ENCODE measurements at regions not wholly inside any gene's neighbourhood (a gene's known extent, or its start where the extent isn't known, plus 50 kb on each side); places are given as distances from the start of the nearest gene placed in this dataset.

DNA sequence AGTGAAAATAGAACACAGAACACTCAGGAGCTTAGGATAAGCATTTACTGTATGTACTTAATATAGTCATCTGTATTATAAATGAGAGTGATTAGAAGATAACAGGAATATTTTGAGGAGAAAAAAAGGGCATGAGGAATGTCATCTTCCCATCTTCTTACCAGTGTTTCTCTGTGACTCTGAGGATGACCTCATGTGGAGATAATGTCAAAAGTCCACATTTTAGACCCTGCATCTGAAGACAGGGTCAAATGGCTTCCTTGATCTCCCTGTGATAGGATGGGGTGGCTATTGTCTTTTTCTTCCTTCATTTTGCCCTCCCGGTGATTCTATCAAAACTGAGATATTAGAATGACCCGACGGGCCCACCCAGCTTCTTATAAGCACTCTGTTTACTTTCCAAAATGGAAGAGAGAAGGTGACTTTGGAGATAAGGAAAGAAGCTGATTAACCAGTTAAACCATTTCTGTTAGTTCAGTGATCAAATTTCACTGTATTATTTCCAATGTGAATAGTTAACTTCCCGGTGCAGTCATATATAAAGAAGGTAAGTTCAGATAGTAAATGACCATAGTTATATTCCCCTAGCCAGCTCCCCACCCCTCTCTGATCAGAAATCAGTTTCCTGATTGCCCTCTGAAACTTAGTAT is 115.7 kb upstream of the SALL4 start:
- DNase-seq, result no peak

DNA sequence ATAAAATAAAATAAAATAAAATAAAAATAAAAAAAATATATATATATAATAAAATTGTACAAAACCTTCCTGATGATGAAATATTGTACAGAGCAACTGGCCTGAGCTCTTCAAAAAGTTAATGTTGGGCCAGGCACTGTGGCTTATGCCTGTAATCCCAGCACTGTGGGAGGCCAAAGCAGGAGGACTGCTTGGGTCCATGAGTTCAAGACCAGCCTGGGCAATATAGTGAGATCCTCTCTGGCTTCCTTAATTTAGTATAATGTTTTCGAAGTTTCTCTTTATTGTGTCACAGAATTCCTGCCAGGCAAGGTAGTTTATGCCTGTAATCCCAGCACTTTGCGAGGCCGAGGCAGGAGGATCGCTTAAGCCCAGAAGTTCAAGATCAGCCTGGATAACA is 113.9 kb upstream of the SALL4 start:
- DNase-seq, result no peak

DNA sequence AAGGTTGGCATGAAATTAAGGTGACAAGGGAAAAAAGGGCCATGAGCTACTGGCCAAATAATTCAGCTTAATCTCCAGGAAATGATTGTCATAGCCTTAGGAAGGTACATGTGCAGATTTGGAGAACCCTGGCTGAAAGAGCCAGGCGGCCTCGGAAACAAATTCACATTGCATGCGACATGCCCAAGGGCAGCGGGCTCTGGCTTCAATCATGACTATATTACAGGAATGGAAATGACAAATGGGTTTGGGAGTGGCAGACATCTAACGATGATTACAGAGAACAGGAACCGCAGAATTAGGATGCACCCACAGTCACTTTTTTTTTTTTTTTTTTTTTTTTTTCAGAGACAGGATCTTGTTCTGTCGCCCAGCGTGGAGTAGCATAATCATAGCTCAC is 112.4 kb upstream of the SALL4 start:
- no peak for DNase-seq

DNA sequence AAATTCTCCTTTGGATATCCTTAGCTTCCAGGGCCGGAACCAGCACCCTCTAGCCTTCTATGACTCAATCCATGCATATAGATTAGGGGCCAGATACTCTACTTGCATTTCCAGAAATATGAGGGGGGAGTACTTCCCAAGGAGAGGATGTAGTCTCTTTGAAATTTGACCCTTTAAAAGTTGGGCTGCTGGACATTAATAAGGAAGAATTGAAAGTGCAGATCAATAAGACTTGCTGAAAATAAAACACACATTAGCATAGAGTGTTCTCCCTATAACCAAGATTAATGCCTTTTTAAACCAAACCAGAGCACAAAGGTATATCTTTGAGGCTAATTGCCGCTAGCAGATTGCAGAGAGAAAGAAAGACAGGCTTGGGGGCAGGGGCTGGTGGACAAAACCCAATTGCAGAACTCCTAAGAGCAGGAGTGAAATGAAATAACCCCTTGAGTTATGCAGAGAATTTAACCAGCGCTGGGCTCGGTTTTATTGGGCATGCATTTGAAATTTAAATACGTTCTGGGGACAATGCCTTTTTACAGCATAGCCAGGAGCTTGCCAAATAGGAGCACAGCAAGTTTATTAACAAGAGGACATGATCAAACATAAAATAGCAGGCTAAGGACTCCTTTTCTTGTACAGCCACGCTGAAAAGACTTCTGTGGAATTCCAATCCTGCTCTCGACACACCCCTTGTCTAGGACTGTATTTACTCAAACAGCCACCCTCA is 108.2 kb upstream of the SALL4 start:
- no peak for DNase-seq

DNA sequence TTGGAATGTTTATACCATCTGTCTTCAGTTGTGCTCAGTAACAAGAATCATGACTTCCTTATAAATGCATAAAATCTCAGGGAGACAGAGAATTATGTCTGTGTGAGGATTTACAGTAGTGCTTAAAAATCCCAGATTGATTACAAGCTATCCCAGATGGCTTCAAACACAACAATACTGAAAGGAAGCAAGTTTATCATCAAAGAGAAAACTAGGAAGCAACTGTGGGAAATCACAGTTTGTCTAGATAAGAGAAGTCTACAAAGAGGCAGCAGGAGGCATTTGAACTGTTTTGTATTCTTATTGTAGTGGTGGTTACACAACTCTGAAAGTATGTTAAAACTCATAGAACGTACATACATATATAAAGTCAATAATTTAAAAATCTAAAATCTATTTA is 104.4 kb upstream of the SALL4 start:
- DNase-seq, result no peak

DNA sequence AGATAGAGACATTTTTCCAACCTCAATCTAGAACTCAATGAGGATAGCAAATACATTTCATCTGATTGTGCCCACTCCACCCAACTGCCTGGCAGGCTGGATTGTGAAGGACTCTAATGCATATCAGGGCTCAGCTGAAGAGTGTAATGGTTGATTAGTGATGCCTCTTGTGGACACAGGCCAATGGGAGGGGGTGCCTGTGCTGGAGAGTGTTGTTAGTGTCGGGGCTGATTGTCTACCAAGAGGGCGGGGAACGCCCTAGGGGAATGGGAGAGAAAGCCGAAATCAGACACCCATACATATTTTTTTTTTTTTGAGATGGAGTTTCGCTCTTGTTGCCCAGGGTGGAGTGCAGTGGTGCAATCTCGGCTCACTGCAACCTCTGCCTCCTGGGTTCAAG is 103.7 kb upstream of the SALL4 start:
- no peak for DNase-seq

DNA sequence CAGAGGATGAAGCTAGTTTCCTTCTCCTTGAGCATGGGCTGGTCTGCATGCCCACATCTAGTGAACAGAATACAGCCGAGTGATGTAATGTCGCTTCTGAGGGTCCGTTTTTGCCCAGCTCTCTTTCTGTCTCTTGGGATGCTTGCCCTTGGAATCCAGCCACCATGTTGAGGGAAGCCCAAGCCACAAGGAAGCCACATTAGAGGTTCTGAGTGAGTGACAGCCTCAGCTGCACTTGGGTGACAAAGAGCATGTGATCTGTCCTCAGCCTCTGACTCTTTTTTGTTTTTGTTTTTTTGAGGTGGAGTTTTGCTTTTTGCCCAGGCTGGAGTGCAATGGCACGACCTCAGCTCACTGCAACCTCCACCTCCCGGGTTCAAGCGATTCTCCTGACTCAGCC is 100.6 kb upstream of the SALL4 start:
- DNase-seq, result no peak

DNA sequence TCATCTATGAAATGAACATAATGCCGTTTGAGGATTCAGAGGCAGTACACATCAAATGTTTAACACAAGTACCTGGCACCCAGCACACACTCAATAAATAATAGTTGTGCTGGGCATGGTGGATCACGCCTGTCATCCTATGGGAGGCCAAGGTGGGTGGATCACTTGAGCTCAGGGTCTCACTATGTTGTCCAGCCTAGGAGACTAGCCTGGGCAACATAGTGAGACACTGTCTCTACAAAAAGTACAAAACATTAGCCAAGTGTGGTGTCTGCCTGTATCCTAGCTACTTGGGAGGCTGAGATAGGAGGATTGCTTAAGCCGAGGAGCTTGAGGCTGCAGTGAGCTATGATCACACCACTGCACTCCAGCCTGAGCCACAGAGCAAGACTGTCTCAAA is 98.1 kb upstream of the SALL4 start:
- DNase-seq, result no peak

DNA sequence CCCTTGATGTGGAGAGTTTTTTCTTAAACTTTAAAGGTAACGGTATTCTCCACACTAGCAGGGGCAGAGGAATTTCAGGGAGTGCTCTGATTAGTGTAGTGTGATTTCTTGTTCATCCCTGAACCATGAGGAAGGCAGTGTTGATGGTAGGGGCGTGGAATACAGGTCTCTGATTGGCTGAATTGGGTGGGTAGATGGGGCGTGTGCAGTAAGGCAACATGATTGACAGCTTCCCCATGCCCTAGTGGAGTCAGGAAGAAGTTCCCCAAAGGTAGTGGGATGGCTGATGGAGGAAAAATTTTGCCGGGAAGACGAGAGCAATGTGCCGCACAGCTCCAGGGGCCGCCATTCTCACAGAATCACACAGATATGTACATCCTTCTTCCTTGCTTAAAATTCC is 97.4 kb upstream of the SALL4 start:
- DNase-seq, result no peak

DNA sequence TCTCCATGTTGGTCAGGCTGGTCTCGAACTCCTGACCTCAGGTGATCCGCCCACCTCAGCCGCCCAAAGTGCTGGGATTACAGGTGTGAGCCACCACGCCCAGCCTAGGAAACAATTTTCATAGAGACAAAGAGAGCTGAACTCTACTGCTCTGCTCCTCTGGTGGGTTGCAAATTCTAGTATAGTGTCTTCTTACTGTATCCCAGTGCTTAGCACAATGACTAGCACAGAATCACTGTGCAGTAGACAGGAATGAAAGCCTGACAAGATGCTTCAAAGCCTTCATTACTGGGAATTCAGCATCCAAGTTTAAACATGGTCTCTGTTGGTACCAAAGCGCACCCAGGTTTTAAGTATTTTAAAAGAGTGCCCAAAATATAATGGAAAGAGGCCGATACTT is 96.5 kb upstream of the SALL4 start:
- no peak for DNase-seq

DNA sequence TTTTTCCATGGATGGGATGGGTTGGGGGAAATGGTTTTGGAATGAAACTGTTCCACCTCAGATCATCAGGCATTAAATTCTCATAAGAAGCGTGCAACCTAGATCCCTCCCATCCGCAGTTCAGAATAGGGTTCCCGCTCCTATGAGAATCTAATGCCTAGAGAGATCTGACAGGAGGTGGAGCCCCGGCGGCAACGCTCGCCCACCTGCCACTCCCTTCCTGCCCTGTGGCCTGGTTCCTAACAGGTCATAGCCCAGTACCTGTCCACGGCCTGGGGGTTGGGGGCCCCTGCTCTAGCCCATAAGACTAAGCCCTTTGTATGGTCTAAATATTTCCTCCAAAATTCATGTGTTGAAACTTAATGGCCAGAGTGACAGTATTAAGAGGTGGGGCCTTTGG is 92.3 kb upstream of the SALL4 start:
- no peak for DNase-seq

DNA sequence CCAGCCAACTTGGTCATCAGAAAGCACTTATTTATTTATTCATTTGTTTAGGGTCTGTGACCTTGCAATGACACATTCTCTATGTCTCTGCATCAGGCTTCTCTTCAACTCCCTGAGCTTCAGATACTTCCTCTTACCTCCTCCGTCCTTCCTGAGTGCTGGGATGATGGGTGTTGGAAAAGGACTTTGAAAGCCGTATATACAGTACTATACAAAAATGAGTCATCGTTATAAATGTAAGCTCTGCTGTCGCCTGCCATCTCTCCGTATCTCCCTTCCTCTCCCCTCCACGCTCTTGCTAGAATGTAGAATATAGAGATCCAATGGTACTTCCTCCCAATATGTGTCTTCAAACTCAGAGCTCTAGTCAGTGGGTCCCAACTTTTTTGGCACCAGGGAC is 91.9 kb upstream of the SALL4 start:
- DNase-seq, result no peak

DNA sequence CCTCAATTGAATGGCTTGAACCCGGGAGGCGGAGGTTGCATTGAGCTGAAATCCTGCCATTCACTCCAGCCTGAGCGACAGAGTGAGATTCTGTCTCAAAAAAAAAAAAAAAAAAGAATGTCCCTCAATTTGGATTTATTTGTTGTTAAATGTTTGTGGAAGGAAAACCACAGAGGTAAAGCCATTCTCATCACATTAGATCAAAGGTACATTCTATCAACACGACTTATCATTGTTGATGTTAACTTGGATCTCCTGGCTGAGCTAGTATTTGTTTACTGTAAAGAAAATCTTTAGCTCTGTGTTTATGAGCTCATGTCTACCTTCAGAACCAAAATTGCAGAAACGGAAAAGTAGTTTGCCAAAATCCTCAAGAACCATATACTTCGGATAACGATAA is 91.4 kb upstream of the SALL4 start:
- no peak for DNase-seq

DNA sequence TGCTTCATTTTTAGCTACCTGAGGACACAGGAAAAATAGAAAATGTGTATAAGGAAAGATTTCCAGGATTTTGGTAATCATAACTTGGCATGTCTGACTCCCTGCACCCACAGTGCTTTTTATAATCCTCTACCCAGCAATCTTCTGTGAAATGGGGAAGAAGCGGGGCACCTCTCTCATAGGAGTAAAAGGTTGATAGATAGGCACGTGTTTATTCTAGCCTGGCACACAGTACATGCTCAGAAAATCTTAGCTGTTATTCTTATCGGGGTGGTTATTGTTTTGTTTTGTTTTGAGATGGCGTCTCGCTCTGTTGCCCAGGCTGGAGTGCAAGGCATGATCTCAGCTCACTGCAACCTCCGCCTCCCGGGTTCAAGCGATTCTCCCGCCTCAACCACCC is 87.7 kb upstream of the SALL4 start:
- DNase-seq, result no peak

DNA sequence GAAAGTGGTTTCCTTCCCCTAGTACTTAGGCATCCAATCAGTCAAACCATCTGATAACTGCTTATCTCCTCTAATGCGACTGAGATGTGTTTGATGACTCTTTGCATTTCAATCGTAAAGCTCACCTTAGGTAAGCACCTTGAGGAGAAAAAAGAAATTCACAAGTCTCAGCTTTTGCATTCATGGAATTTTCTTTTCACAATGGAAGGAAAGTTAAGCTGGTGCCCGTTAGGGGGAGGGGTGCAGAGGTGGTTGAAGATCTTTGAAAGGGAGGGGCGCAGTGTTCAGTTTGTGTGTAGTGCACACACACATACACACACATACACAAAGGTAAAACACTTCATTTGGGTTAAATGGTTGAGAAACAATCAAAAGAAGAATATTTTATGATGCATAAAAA is 87.1 kb upstream of the SALL4 start:
- no peak for DNase-seq

DNA sequence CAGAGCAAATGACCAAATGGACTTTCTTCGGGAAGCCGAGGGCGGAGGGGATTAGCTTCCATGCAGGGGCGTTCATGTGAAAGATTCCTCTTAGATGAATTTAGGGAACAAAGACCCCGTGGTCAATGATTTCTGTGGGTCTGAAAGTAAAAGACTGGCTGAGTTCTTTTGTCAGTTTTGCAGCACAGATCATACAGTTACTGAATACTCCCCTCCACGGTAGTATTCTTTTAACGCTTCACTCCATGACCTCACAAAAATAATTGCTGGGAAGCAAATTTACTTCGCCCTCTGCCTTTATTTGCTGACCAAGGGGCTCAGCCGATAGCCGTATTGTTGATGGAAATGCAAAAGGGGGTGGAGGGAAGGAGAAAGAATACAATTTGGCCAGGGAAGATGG is 86.0 kb upstream of the SALL4 start:
- DNase-seq, result no peak

DNA sequence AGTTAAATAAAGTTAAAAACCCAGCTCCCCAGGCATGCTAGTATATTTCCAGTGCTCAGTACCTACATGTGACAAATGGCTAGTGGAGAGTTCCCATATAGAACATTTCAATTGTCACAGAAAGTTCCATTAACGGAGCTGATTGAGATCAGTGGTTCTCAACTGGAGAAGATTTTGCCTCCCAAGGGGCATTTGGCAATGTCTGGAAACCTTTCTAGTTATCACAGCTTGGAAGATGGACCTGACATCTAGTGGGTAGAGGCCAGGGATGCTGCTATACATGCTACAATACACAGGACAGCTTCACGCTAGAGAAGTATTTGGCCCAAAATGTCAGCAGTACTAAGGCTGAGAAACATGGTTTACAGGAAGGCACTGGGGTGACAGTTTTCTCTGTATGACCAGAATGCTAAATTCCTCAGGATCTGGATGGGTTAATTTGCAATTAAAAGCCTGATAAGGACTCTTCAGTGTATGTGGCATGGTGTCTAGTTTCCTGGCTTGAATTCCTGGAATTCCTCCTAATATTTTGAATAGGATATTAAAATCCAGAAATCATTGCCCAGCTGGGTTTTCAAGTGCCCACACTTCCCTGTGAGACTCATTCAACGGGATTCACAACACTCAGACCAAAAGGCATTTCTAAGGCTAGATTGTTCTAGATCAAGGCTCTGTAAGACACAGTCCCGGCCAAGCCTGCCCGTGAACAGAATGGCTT is 84.7 kb upstream of the SALL4 start:
- no peak for DNase-seq

DNA sequence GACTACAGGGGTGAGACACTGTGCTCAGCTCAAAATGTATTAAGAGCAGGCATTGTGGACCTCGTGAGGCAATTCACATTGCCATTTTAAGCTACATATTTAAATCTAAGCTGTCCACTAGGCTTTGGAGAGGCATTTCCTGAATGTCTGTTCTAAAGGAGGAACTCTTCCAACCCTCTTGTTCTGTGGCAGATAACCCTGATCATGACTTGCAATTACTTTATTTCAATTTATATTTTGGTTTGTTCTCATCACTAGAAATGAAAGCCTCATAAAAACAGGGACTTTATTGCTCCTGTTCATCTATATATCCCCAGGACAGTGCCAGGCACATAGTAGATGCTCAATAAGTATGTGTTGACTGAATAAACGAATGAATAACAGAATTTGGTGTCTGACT is 84.0 kb upstream of the SALL4 start:
- DNase-seq, result no peak

DNA sequence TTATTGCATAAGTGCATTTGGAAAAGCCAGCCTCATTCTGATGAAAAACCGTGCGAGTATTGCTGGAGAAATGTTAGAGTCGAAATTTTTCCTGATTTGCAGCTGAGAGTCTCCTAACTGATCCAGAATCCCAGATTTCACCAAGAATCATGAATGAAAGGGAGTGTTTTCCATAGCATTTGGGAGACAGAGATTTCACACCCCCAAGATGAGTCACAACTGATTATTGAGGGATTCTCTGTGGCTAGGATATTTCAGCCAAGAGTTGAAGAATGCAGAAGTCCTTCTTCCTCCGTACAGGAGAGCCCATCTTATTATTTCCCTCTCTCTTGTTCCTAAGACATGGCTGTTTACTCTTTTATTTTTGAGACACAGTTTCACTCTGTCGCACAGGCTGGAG is 82.2 kb upstream of the SALL4 start:
- DNase-seq, result no peak

DNA sequence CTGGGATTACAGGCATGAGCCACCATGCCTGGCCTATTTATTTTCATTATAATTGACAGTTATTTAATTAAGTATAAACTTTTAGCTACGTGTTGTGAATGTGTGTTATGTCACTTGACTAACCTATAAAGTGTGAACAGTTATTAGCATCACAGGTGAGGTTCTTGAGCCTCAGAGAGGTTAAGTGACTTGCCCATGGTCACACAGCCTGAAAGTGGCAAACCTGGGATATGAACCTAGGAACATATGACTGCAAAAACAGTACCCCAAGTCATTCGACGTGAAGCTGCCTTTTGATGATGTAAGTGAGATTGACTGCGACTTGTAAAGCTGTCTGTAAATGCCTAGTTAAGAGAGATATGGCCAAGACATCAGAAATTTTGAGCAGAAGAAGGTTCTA is 77.9 kb upstream of the SALL4 start:
- DNase-seq, result no peak

DNA sequence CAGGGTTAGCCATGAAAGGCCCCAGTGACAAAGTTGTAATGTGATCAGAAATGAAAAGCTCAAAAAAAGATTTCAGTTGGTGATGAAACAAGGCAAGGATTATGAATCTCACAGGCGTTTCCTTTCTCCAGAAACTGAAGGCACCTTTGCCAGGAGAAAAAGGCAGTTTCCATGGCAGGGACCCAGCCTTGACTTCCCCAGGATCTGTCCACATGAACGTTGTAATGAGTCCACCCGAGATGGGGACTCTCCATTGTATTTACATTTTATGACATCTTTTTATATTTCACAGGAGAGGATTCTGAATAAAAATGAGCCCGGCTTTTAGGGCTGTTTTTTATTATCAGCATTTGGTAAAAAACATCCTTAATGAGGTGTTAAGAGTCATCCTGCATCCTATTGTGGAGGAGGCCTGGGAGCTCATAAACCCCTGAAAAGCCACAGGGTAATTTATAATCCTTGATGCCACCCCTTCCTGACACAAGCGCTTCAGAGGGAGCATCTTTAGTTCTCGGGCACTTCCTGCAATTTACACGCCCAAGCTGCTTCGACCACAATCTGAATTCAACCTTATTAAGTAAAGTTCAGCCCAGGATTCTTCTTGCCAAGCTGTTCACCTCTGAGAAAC is 74.1 kb upstream of the SALL4 start:
- no peak for DNase-seq

DNA sequence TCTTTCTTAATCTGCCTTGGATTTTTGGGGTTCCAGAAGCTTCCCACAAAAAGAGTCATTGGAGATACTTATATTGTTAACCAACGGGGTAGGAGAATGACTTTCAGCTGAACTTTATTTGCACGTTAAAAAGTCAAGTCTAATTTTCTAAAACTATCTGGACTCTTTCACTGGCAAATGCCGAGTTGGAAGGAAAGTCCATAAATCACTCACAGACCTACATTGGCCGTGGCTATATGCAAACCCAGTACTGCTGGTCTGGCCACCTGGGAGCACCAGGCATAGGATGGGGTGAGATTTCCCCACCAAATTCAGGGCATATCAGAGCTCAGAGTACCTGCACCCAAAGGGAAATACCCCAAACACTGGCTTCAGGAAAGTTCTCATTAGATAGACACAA is 71.3 kb upstream of the SALL4 start:
- DNase-seq, result no peak

DNA sequence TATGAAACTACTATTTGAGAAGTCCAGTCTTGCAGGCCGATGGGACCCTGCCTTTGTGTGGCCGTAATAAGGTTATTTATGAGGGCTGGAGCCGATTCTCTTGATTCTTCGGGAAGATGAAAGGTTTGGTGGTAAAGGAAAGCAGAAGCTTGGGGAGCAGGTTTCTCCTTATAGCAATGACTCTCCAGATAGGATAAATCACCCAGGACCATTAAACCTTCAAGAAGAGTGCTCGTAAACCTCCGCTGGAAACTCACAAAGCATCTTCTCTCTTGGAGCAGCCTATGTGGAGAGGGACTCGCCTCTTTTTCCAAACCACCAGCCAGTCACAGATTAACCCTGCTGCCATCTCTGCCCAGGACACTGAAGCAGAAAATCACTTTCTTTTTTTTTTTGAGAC is 69.6 kb upstream of the SALL4 start:
- no peak for DNase-seq

DNA sequence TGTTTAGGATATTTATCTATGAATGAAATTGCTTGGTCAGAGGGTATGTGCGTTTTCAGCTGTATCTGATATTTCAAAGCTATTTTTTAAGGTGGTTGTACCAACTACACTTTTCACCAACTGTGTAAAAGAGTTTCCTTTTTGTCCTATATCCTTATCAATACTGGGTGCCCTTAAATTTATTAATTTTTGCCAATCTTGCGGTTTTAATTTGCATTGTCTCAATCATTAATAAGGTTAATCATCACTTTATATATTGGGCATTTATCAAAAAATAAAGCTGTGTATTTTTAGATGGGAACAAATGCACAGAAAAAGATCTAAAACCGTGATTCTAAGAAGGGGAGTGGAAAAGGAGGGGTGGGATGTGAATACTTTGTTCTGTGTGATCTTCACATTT is 66.7 kb upstream of the SALL4 start:
- no peak for DNase-seq

Measured in suppressor macrophage treated with lipopolysaccharide for 4 hours (primary cell).